Endothelial cell of umbilical vein (primary cell): ENCODE measurements at regions not wholly inside any gene's neighbourhood (a gene's known extent, or its start where the extent isn't known, plus 50 kb on each side); places are given as distances from the start of the nearest gene placed in this dataset.

Experiments used
- BruUV-seq: library from RNA; stranded (reverse); fragments of 400-500 nt; replicated peaks from 2 replicates; lab custom pipeline; 2021; lab: Mats Ljungman, UMichigan
- CTCF ChIA-PET: fragments of 300-600, 350-600 bp; sonication (Branson Sonifier 250); formaldehyde crosslinking; loops from one replicate; lab custom pipeline; 2021; ENCODE audit warnings: antibody characterized with exemption, inconsistent platforms; lab: Charles Lee
- POLR2A ChIA-PET: fragments of 300-600, 350-600 bp; sonication (Branson Sonifier 250); formaldehyde crosslinking; loops from one replicate; lab custom pipeline; 2021; ENCODE audit warnings: antibody characterized with exemption, inconsistent platforms; lab: Charles Lee
- DNase-seq: peaks from one replicate; pipeline ENCODE4 v3.0.0-alpha.2; 2011; ENCODE audit warnings: low read depth, low spot score
- FAIRE-seq: peaks from 2 replicates; lab custom pipeline; 2011; peaks lifted over from hg19 to GRCh38; lab: Jason Lieb, UNC
- H2AFZ ChIP-seq: 2 replicates; pipeline ENCODE4 v1.6.0; 2012; ENCODE audit warnings: low read depth, low read length, control low read depth, inconsistent platforms
- H3K27ac ChIP-seq: 2 replicates; pipeline ENCODE4 v1.5.1; 2011; ENCODE audit warnings: low read depth, mild to moderate bottlenecking, control low read depth, low read length, moderate library complexity; ENCODE audit not compliant: insufficient read depth
- H3K27me3 ChIP-seq, 2 experiments: 2 replicates each; pipeline versions ENCODE4 v1.6.0 to v1.6.1; 2011; ENCODE audit warnings: low read length in 2 of 2, mixed read lengths in 1 of 2; ENCODE audit not compliant: control insufficient read depth in 2 of 2, insufficient read depth in 2 of 2
- H3K36me3 ChIP-seq, 2 experiments: 2 replicates in 1 of 2; 3 replicates in 1 of 2; pipeline ENCODE4 v1.5.1; 2011; ENCODE audit warnings: low read length in 2 of 2, mild to moderate bottlenecking in 1 of 2, moderate library complexity in 1 of 2; ENCODE audit not compliant: control insufficient read depth in 2 of 2, insufficient read depth in 2 of 2; ENCODE audit errors: extremely low read depth in 1 of 2
- H3K4me1 ChIP-seq: 3 replicates; pipeline ENCODE4 v1.5.1; 2011; ENCODE audit warnings: mild to moderate bottlenecking, low read length; ENCODE audit not compliant: control insufficient read depth, insufficient read depth; ENCODE audit errors: extremely low read depth
- H3K4me2 ChIP-seq: 2 replicates; pipeline ENCODE4 v1.6.1; 2011; ENCODE audit warnings: low read length, control low read depth, mixed read lengths; ENCODE audit not compliant: insufficient read depth
- H3K4me3 ChIP-seq, 3 experiments: fragments of 200-600 bp in 1 of 3; sonication (generic), shearing (Covaris generic) in 1 of 3; replicated peaks in 1 of 3; 2 replicates each; pipeline ENCODE4 v1.5.1; 2011 to 2016; ENCODE audit warnings: control low read depth in 3 of 3, low read length in 3 of 3, mild to moderate bottlenecking in 2 of 3, inconsistent platforms in 1 of 3, low read depth in 1 of 3, moderate library complexity in 1 of 3; ENCODE audit not compliant: insufficient read depth in 1 of 3
- H3K79me2 ChIP-seq: 2 replicates; pipeline ENCODE4 v1.6.0; 2012; ENCODE audit warnings: low read length, inconsistent platforms; ENCODE audit not compliant: control insufficient read depth, insufficient read depth
- H3K9ac ChIP-seq: replicated peaks from 2 replicates; pipeline ENCODE3; 2011; ENCODE audit warnings: low read length, control low read depth; ENCODE audit not compliant: insufficient read depth; ENCODE audit errors: extremely low read depth
- H3K9me1 ChIP-seq: replicated peaks from 3 replicates; pipeline ENCODE4 v1.6.0; 2011; ENCODE audit warnings: mild to moderate bottlenecking, low read length; ENCODE audit not compliant: control insufficient read depth, insufficient read depth; ENCODE audit errors: extremely low read depth
- H3K9me3 ChIP-seq: replicated peaks from 2 replicates; pipeline ENCODE4 v1.5.1; 2012; ENCODE audit warnings: low read length, inconsistent platforms; ENCODE audit not compliant: control insufficient read depth, insufficient read depth
- H4K20me1 ChIP-seq: replicated peaks from 2 replicates; pipeline ENCODE3; 2011; ENCODE audit warnings: mild to moderate bottlenecking, low read length; ENCODE audit not compliant: control insufficient read depth, insufficient read depth; ENCODE audit errors: extremely low read depth
- CTCF ChIP-seq, 2 donors: IDR thresholded peaks; 1 replicate in 1 of 2; 2 replicates in 1 of 2; pipeline ENCODE4 v1.5.1; 2011; ENCODE audit warnings: low read length in 2 of 2, mild to moderate bottlenecking in 2 of 2, moderate library complexity in 2 of 2, control low read depth in 1 of 2, inconsistent platforms in 1 of 2, low read depth in 1 of 2; ENCODE audit not compliant: insufficient read depth in 1 of 2; ENCODE audit errors: extremely low read depth in 1 of 2
- EZH2 ChIP-seq: IDR thresholded peaks from 2 replicates; pipeline ENCODE4 v1.6.1; 2012; ENCODE audit warnings: borderline replicate concordance, low read depth, mild to moderate bottlenecking, moderate library complexity, low read length, inconsistent platforms; ENCODE audit not compliant: severe bottlenecking
- FOS ChIP-seq: IDR thresholded peaks from 2 replicates; pipeline ENCODE4 v1.6.1; 2011; ENCODE audit warnings: mild to moderate bottlenecking, low read length, moderate library complexity, borderline replicate concordance; ENCODE audit not compliant: insufficient read depth
- GATA2 ChIP-seq: IDR thresholded peaks from 2 replicates; pipeline ENCODE4 v1.7.0; 2011; ENCODE audit warnings: low read depth, mild to moderate bottlenecking, moderate library complexity, mixed read lengths, low read length; ENCODE audit not compliant: insufficient read length, insufficient read depth
- JUN ChIP-seq: IDR thresholded peaks from 2 replicates; pipeline ENCODE4 v1.6.1; 2011; ENCODE audit warnings: borderline replicate concordance, low read depth; ENCODE audit not compliant: insufficient read length, insufficient read depth
- MAX ChIP-seq: IDR thresholded peaks from 2 replicates; pipeline ENCODE4 v1.6.1; 2011; ENCODE audit not compliant: insufficient read depth, insufficient read length
- MYC ChIP-seq: IDR thresholded peaks from one replicate; pipeline ENCODE4 v1.6.1; 2011; ENCODE audit warnings: mild to moderate bottlenecking, low read depth, low read length
- POLR2A ChIP-seq: IDR thresholded peaks from 2 replicates; pipeline ENCODE4 v1.6.1; 2012; ENCODE audit warnings: low read depth, mild to moderate bottlenecking, control low read depth, low read length
- POLR2AphosphoS5 ChIP-seq: IDR thresholded peaks from 2 replicates; pipeline ENCODE4 v1.6.1; 2012; ENCODE audit warnings: low read depth, mild to moderate bottlenecking, control low read depth, low read length, moderate library complexity; ENCODE audit not compliant: insufficient read depth
- dilution Hi-C: fragments of 300-500 bp; cut with MboI; formaldehyde crosslinking; loops from one replicate; pipeline ENCODE4 v1.15.0; 2019; ENCODE audit warnings: low sequenced_read_pairs; ENCODE audit not compliant: extremely low pct_ligation_motif_present
- intact Hi-C: fragments of 100-400 bp; cut with micrococcal nuclease; formaldehyde crosslinking; loops from one replicate; pipeline ENCODE4 v1.10.0; 2022

GRCh38 chr9:134968823-134969090, 51.0 kb upstream of the FCN1 start:
- BruUV-seq: no TSS peak
- H3K4me2 ChIP-seq: no peak overlapping the region
- H4K20me1 ChIP-seq: no peaks in the 10 kb centered on the region
- ChIA-PET CTCF (no interaction called here), POLR2A (no interaction called here)
- H3K9me3 ChIP-seq: no peaks in the 10 kb centered on the region
- TF ChIP-seq GATA2: no peak
- no peaks in the 10 kb centered on the region for H3K9me1 ChIP-seq
- H3K27me3 ChIP-seq: no peaks in the 10 kb centered on the region
- H2AFZ ChIP-seq: no peak overlapping the region
- H3K79me2 ChIP-seq: no peaks in the 10 kb centered on the region
- no peak for DNase-seq
- dilution Hi-C loops: no loop called here
- H3K4me3 ChIP-seq: no peak overlapping the region
- FAIRE-seq: no peak
- intact Hi-C loops: no loop called here
- no peaks in the 10 kb centered on the region for H3K36me3 ChIP-seq
- no peak overlapping the region for H3K9ac ChIP-seq
- H3K4me1 ChIP-seq: no peaks in the 10 kb centered on the region
- no peak overlapping the region for H3K27ac ChIP-seq

GRCh38 chr9:134969156-134970045, 51.7 kb upstream of the FCN1 start:
- Histone ChIP-seq H3K9me3 (no peaks in the 10 kb centered on the region), H3K27me3 (no peaks in the 10 kb centered on the region), H3K27ac (no peak overlapping the region), H3K36me3 (no peaks in the 10 kb centered on the region), H3K9me1 (no peaks in the 10 kb centered on the region), H3K4me1 (no peaks in the 10 kb centered on the region), H3K79me2 (no peaks in the 10 kb centered on the region), H3K4me2 (no peak overlapping the region), H2AFZ (no peak overlapping the region), H4K20me1 (no peaks in the 10 kb centered on the region), H3K4me3 (no peak overlapping the region), H3K9ac (no peak overlapping the region)
- BruUV-seq: no TSS peak
- DNase-seq: no peak
- dilution Hi-C loops: no loop called here
- no peak for FAIRE-seq
- ChIA-PET POLR2A (no interaction called here), CTCF (no interaction called here)
- intact Hi-C loops: no loop called here
- TF ChIP-seq CTCF (IDR thresholded peaks at IDR 0.05; ENCODE audit: extremely low read depth in 1 of 2, insufficient read depth in 1 of 2, low read depth in 1 of 2, low read length in 2 of 2): no peak
- TF ChIP-seq JUN: no peak
- no peak for TF ChIP-seq POLR2A
- no peak for TF ChIP-seq MYC
- no peak for TF ChIP-seq MAX
- no peak for TF ChIP-seq EZH2
- no peak for TF ChIP-seq FOS
- no peak for TF ChIP-seq POLR2AphosphoS5
- no peak for TF ChIP-seq GATA2
